AG04449 (cell line): ENCODE measurements at regions not wholly inside any gene's neighbourhood (a gene's known extent, or its start where the extent isn't known, plus 50 kb on each side); places are given as distances from the start of the nearest gene placed in this dataset.

Source experiments
- CTCF ChIA-PET: fragments of 350-600 bp; formaldehyde crosslinking; extraction: SDS; loops from one replicate; lab custom pipeline; 2021; ENCODE audit warnings: antibody characterized with exemption; lab: Yijun Ruan, JAX
- POLR2A ChIA-PET: fragments of 400-600, 350-600 bp; formaldehyde crosslinking; extraction: SDS; loops from one replicate; lab custom pipeline; 2020; ENCODE audit warnings: antibody characterized with exemption, inconsistent platforms; lab: Yijun Ruan, JAX
- DNase-seq: peaks from one replicate; pipeline ENCODE4 v3.0.0-alpha.2; 2010; ENCODE audit warnings: low read depth, low spot score
- H3K4me3 ChIP-seq: 2 replicates; pipeline ENCODE4 v1.5.1; 2011; ENCODE audit warnings: low read depth, mild to moderate bottlenecking, control low read depth, low read length
- CTCF ChIP-seq: IDR thresholded peaks from one replicate; pipeline ENCODE4 v1.5.1; 2011; ENCODE audit warnings: mild to moderate bottlenecking, moderate library complexity, low read length, control low read depth, inconsistent platforms; ENCODE audit not compliant: insufficient read depth; ENCODE audit errors: missing control alignments

GRCh38 chr6:139426795-139427194 is 52.3 kb upstream of the CITED2 start:
- no peak for TF ChIP-seq CTCF
- DNase-seq, result no peak
- ChIA-PET CTCF (interaction anchor here (0.9 kb wide), 1 partner anchor 25 kb away, joined by 3 read pairs; no protein-coding TSS in a partner anchor), POLR2A (no interaction called here)
- H3K4me3 ChIP-seq, result no peak overlapping the region

- H3K4me3 ChIP-seq, result no peak overlapping the region
- no peak for TF ChIP-seq CTCF
- DNase-seq, result no peak
- ChIA-PET CTCF (interaction anchor here (0.9 kb wide), 1 partner anchor 26 kb away, joined by 3 read pairs; no protein-coding TSS in a partner anchor), POLR2A (no interaction called here)
Measured at GRCh38 chr6:139425780-139426179, 51.3 kb upstream of the CITED2 start.

GRCh38 chr6:139423971-139424667 is 49.7 kb upstream of the CITED2 start:
- DNase-seq, result no peak
- ChIA-PET CTCF (no interaction called here), POLR2A (no interaction called here)
- no peak overlapping the region for H3K4me3 ChIP-seq
- no peak for TF ChIP-seq CTCF
